ENCODE measurements at regions not wholly inside any gene's neighbourhood (a gene's known extent, or its start where the extent isn't known, plus 50 kb on each side); places are given as distances from the start of the nearest gene placed in this dataset.
"Not testable (repeated sequence)": the region's sequence is repeated elsewhere in the genome, so short reads cannot be mapped to it uniquely, and the experiment has no call there.

GRCh38 chr3:27556887-27557286 lies 72.7 kb upstream of the SLC4A7 start:
- no peak for DNase-seq (ENCODE audit: low spot score)

DNA sequence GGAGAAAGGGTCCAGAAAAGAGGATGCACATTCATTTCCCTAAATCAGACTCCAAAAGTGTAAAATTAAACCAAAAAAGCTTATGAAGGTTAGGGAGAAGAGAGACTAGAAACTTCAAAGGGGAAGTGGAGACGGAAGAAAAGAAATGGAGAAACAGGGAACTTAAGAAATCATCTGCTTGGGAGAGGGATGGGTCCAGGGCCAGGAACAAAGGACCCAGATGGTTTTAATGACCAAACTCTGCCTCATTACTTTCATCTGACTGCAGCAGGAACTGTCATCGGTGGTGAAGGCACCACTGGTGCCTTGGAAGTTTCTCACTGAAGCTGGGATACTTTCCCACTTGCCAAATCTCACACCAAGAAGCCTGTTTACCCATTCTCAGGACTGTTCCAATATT lies 70.5 kb upstream of the SLC4A7 start:
- DNase-seq (ENCODE audit: low spot score), result no peak

- no peak for DNase-seq (ENCODE audit: low spot score)
Observed at GRCh38 chr3:27553886-27554540, 69.8 kb upstream of the SLC4A7 start.

DNA sequence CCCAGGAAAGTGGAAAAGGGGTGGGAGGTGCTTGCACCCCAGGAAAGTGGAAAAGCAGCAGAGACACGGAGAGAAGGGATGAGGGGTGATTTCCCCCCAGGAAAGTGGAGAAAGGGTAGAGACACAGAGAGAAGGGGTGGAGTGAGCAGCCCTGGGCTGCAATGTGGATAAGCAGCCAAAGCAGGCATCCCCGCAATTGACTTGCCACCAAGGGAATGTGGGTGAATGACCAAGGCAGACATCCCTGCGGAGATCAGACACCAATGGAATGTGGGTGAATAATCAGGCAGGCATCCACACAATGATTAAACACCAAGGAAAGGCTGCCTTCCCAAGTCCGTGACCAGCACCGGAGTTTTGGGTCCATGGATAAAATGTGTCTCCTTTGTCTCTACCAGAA lies 68.5 kb upstream of the SLC4A7 start:
- DNase-seq (ENCODE audit: low spot score), result not testable (repeated sequence)

- not testable (repeated sequence) for DNase-seq (ENCODE audit: low spot score)
Observed at GRCh38 chr3:27551413-27551812, 67.2 kb upstream of the SLC4A7 start.

DNA sequence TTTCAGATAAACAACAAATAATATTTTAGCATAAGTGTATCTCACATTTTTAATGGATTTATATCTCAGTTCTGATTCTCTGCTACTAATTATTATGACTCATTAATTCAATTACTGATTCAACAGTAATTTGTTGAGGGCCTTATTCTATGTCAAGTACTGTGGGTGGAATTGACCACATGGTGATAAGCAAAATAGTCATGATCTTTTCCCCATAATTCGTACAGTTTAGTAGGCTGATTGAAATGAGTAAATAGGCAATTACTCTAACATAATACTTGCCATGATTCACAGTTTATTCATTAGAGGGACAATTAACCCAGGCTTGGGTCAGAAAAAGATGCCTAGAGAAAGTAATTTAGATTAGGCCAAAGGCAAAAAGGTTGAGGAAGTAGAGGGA lies 60.9 kb upstream of the SLC4A7 start:
- no peak for DNase-seq (ENCODE audit: low spot score)

DNA sequence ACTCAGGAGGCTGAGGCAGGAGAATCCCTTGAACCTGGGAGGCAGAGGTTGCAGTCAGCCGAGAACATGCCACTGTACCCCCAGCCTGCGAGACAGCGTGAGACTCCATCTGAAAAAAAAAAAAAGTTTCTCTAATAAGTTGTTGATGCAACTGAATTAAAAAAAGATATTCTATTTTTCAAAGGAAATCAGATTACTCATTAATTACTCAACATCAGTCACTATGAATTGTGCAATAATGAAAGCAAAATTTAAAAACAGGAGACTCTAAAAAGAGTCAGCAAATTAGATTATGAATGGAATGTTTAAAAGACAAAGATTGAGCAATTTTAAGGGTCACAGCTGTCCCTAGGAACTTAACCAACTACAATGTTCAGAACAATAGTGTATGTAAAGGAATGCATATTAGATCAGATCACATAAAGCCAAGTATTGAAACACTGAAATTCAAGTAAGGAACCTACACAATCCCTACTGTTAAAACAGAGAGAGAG lies 60.2 kb upstream of the SLC4A7 start:
- DNase-seq (ENCODE audit: low spot score), result no peak

GRCh38 chr3:27542476-27542875 lies 58.3 kb upstream of the SLC4A7 start:
- no peak for DNase-seq (ENCODE audit: low spot score)

DNA sequence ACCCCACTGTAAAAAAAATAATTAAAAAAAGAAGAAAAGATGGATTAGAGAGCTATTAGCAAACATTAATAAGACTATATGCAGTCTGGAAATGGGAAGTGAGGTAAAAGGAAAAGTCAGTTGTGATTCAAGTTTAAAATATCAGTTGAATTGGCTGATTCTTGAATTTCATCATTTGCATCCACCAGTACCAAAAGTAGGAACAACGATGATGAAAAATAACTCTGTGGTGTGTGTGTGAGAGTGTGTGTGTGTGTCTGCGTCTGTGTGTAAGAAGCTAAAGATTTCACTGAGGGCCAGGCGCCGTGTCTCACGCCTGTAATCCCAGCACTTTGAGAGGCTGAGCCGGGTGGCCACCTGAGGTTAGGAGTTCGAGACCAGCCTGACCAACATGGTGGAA lies 56.0 kb upstream of the SLC4A7 start:
- DNase-seq (ENCODE audit: low spot score), result no peak

DNA sequence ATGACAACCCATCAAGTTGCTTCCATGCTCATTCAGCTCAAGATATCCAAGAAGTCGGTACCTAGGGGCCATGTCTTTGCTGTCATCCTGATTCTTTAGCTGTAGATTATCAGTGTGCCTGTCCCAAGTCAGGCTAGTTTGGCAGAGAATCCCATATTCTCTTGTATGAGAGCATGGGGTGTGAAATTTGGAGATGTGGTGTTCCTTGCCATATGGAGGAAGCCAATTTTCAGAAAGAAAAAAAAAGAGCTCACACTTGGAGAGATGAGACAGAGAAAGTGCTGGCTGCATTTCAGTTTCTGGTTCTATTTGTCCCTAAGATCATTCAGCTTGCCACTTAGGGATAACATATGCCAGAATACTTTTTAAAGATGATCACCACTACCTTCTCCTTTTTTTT lies 52.3 kb upstream of the SLC4A7 start:
- DNase-seq (ENCODE audit: low spot score), result no peak

- DNase-seq (ENCODE audit: low spot score), result no peak
Observed at GRCh38 chr3:27535809-27536392, 51.7 kb upstream of the SLC4A7 start.

DNA sequence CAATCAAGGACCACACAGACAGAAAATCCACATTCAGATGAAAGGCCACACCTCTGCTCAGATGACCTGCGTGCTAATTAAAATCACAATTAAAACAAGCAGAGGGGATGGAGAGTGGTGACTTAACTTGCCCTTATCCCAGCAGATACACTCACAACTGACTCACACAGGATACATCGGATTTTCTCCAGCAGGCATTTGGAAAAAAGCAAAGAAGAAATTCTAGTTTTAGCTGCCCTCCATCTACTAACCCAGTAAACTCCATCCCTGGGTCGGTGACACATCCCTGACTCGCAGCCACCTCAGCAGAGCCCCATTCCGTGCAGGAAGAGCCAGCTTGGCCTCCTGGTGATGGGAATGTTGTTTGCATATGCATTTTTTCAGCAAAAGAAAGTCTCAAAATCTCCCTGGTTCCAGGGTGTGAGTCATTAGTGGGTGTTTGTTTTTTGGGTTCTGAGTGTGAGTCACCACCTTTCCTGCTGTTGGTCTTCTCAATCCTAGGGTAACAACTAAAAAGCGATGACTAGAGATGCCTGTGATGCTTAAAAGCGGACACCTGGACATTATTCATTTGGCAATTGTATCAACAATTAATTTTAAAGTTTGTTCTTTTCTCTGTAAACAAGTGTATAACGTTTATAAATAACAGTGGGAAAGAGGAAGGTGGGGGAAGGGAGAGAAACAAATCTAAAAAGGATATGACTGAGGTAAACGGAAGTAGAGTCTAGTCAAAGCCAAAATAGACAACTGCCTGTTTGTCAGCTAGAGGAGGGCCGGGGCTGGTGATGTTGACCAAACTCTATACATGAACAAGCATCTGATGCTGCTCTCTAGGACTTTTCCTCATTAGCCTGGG lies 49.8 kb upstream of the SLC4A7 start:
- DNase-seq (ENCODE audit: low spot score), result peak; percentile 38

Data from HuH-7 (cell line).